ENCODE measurements at regions not wholly inside any gene's neighbourhood (a gene's known extent, or its start where the extent isn't known, plus 50 kb on each side); places are given as distances from the start of the nearest gene placed in this dataset.
"Not testable (repeated sequence)": the region's sequence is repeated elsewhere in the genome, so short reads cannot be mapped to it uniquely, and the experiment has no call there.

GRCh38 chr11:135001581-135001980 is 589.5 kb upstream of the B3GAT1 start:
- no peaks in the 10 kb centered on the region for H3K9me3 Mint-ChIP-seq
- H3K27me3 Mint-ChIP-seq = peaks cover 31% of the 10 kb centered on the region
- no peak overlapping the region for H3K4me3 Mint-ChIP-seq
- H3K36me3 Mint-ChIP-seq (ENCODE audit: low read depth) = no peaks in the 10 kb centered on the region
- no peaks in the 10 kb centered on the region for H3K4me1 Mint-ChIP-seq (ENCODE audit: low read depth)
- DNase-seq = no peak
- H3K27ac Mint-ChIP-seq = no peak overlapping the region

- not testable (repeated sequence) for H3K4me1 Mint-ChIP-seq (ENCODE audit: low read depth); H3K4me3 Mint-ChIP-seq; H3K27ac Mint-ChIP-seq; H3K36me3 Mint-ChIP-seq (ENCODE audit: low read depth); H3K9me3 Mint-ChIP-seq; DNase-seq
- peaks cover 30% of the 10 kb centered on the region for H3K27me3 Mint-ChIP-seq
Observed at GRCh38 chr11:135001065-135001464, 589.0 kb upstream of the B3GAT1 start.

- Mint-ChIP-seq H3K36me3 (ENCODE audit: low read depth) (no peaks in the 10 kb centered on the region), H3K27me3 (peaks cover 41% of the 10 kb centered on the region), H3K27ac (no peak overlapping the region), H3K4me1 (ENCODE audit: low read depth) (no peaks in the 10 kb centered on the region), H3K4me3 (no peak overlapping the region), H3K9me3 (no peaks in the 10 kb centered on the region)
- no peak for DNase-seq
Observed at GRCh38 chr11:134999590-134999989, 587.5 kb upstream of the B3GAT1 start.

GRCh38 chr11:134997652-134998320 is 585.7 kb upstream of the B3GAT1 start:
- Mint-ChIP-seq H3K27ac (no peak overlapping the region), H3K36me3 (ENCODE audit: low read depth) (no peaks in the 10 kb centered on the region), H3K4me3 (no peak overlapping the region), H3K27me3 (peaks cover 57% of the 10 kb centered on the region), H3K4me1 (ENCODE audit: low read depth) (no peaks in the 10 kb centered on the region), H3K9me3 (no peaks in the 10 kb centered on the region)
- DNase-seq = no peak

- H3K27ac Mint-ChIP-seq = no peak overlapping the region
- no peaks in the 10 kb centered on the region for H3K36me3 Mint-ChIP-seq (ENCODE audit: low read depth)
- DNase-seq = no peak
- H3K4me3 Mint-ChIP-seq = no peak overlapping the region
- no peaks in the 10 kb centered on the region for H3K4me1 Mint-ChIP-seq (ENCODE audit: low read depth)
- H3K9me3 Mint-ChIP-seq = no peaks in the 10 kb centered on the region
- H3K27me3 Mint-ChIP-seq = peaks cover 67% of the 10 kb centered on the region
Observed at GRCh38 chr11:134995741-134996140, 583.7 kb upstream of the B3GAT1 start.

- Mint-ChIP-seq H3K36me3 (ENCODE audit: low read depth) (no peaks in the 10 kb centered on the region), H3K4me3 (no peak overlapping the region), H3K27ac (no peak overlapping the region), H3K9me3 (no peaks in the 10 kb centered on the region), H3K27me3 (peaks cover 58% of the 10 kb centered on the region), H3K4me1 (ENCODE audit: low read depth) (no peaks in the 10 kb centered on the region)
- DNase-seq = no peak
Observed at GRCh38 chr11:134994431-134994830, 582.4 kb upstream of the B3GAT1 start.

- no peak for DNase-seq
- Mint-ChIP-seq H3K4me3 (no peak overlapping the region), H3K27me3 (peaks cover 53% of the 10 kb centered on the region), H3K4me1 (ENCODE audit: low read depth) (no peaks in the 10 kb centered on the region), H3K36me3 (ENCODE audit: low read depth) (no peaks in the 10 kb centered on the region), H3K9me3 (no peaks in the 10 kb centered on the region), H3K27ac (no peak overlapping the region)
Observed at GRCh38 chr11:134993691-134994243, 581.7 kb upstream of the B3GAT1 start.

- no peak overlapping the region for H3K4me3 Mint-ChIP-seq
- no peak for DNase-seq
- H3K27me3 Mint-ChIP-seq = peaks cover 56% of the 10 kb centered on the region
- no peaks in the 10 kb centered on the region for H3K4me1 Mint-ChIP-seq (ENCODE audit: low read depth)
- H3K36me3 Mint-ChIP-seq (ENCODE audit: low read depth) = no peaks in the 10 kb centered on the region
- no peak overlapping the region for H3K27ac Mint-ChIP-seq
- no peaks in the 10 kb centered on the region for H3K9me3 Mint-ChIP-seq
Observed at GRCh38 chr11:134992981-134993380, 580.9 kb upstream of the B3GAT1 start.

GRCh38 chr11:134988495-134988894 is 576.5 kb upstream of the B3GAT1 start:
- H3K4me3 Mint-ChIP-seq = no peak overlapping the region
- no peaks in the 10 kb centered on the region for H3K36me3 Mint-ChIP-seq (ENCODE audit: low read depth)
- H3K27ac Mint-ChIP-seq = no peak overlapping the region
- no peaks in the 10 kb centered on the region for H3K9me3 Mint-ChIP-seq
- no peak for DNase-seq
- peaks cover 5% of the 10 kb centered on the region for H3K4me1 Mint-ChIP-seq (ENCODE audit: low read depth)
- H3K27me3 Mint-ChIP-seq = peaks cover 38% of the 10 kb centered on the region

GRCh38 chr11:134987822-134988221 is 575.8 kb upstream of the B3GAT1 start:
- Mint-ChIP-seq H3K4me1 (ENCODE audit: low read depth) (peaks cover 5% of the 10 kb centered on the region), H3K36me3 (ENCODE audit: low read depth) (no peaks in the 10 kb centered on the region), H3K4me3 (no peak overlapping the region), H3K27me3 (peaks cover 31% of the 10 kb centered on the region), H3K27ac (no peak overlapping the region), H3K9me3 (no peaks in the 10 kb centered on the region)
- no peak for DNase-seq

GRCh38 chr11:134987223-134987768 is 575.3 kb upstream of the B3GAT1 start:
- Mint-ChIP-seq H3K4me1 (ENCODE audit: low read depth) (peaks cover 5% of the 10 kb centered on the region), H3K4me3 (no peak overlapping the region), H3K27me3 (peaks cover 33% of the 10 kb centered on the region), H3K36me3 (ENCODE audit: low read depth) (no peaks in the 10 kb centered on the region), H3K9me3 (no peaks in the 10 kb centered on the region), H3K27ac (no peak overlapping the region)
- no peak for DNase-seq

GRCh38 chr11:134984421-134984820 is 572.4 kb upstream of the B3GAT1 start:
- Mint-ChIP-seq H3K27me3 (peaks cover 31% of the 10 kb centered on the region), H3K36me3 (ENCODE audit: low read depth) (no peaks in the 10 kb centered on the region), H3K9me3 (no peaks in the 10 kb centered on the region), H3K27ac (no peak overlapping the region), H3K4me1 (ENCODE audit: low read depth) (peaks cover 5% of the 10 kb centered on the region), H3K4me3 (no peak overlapping the region)
- DNase-seq = no peak

- not testable (repeated sequence) for H3K4me3 Mint-ChIP-seq; H3K9me3 Mint-ChIP-seq; DNase-seq; H3K4me1 Mint-ChIP-seq (ENCODE audit: low read depth); H3K36me3 Mint-ChIP-seq (ENCODE audit: low read depth); H3K27ac Mint-ChIP-seq
- H3K27me3 Mint-ChIP-seq = peaks cover 29% of the 10 kb centered on the region
Observed at GRCh38 chr11:134982432-134982831, 570.4 kb upstream of the B3GAT1 start.

- Mint-ChIP-seq H3K4me3 (no peak overlapping the region), H3K27ac (no peak overlapping the region), H3K36me3 (ENCODE audit: low read depth) (no peaks in the 10 kb centered on the region), H3K27me3 (peaks cover 28% of the 10 kb centered on the region), H3K4me1 (ENCODE audit: low read depth) (peaks cover 5% of the 10 kb centered on the region), H3K9me3 (no peaks in the 10 kb centered on the region)
- DNase-seq = no peak
Observed at GRCh38 chr11:134981835-134982234, 569.8 kb upstream of the B3GAT1 start.

GRCh38 chr11:134980819-134981710 is 569.0 kb upstream of the B3GAT1 start:
- no peak overlapping the region for H3K4me3 Mint-ChIP-seq
- peaks cover 5% of the 10 kb centered on the region for H3K4me1 Mint-ChIP-seq (ENCODE audit: low read depth)
- no peaks in the 10 kb centered on the region for H3K9me3 Mint-ChIP-seq
- no peak overlapping the region for H3K27ac Mint-ChIP-seq
- DNase-seq = no peak
- H3K27me3 Mint-ChIP-seq = peaks cover 28% of the 10 kb centered on the region
- H3K36me3 Mint-ChIP-seq (ENCODE audit: low read depth) = no peaks in the 10 kb centered on the region

Measured in activated T-cell treated with anti-CD3 and anti-CD28 coated beads, Interleukin-2, amount 50 U/mL, for 24 hours (primary cell).